Tibial nerve (tissue), 4 donors: ENCODE measurements at regions not wholly inside any gene's neighbourhood (a gene's known extent, or its start where the extent isn't known, plus 50 kb on each side); places are given as distances from the start of the nearest gene placed in this dataset.

Experiments
- DNase-seq, 2 donors: peaks; one replicate each; pipeline ENCODE4 v3.0.0-alpha.2; 2019; ENCODE audit warnings: low spot score in 2 of 2
- H3K27ac ChIP-seq, 4 donors: fragments of 200-600 bp; sonication (generic) in 3 of 4; one replicate each; pipeline ENCODE4 v1.5.1; 2017 to 2019; ENCODE audit warnings: mild to moderate bottlenecking in 1 of 4
- H3K27me3 ChIP-seq, 2 donors: fragments of 200-600 bp; sonication (generic) in 1 of 2; one replicate each; pipeline versions ENCODE4 v1.5.1 to v1.6.0; 2017 to 2019
- H3K36me3 ChIP-seq, 3 donors: fragments of 200-600 bp; sonication (generic); one replicate each; pipeline ENCODE4 v1.5.1; 2018 to 2019
- H3K4me1 ChIP-seq, 4 donors: fragments of 200-600 bp; sonication (generic) in 3 of 4; one replicate each; pipeline ENCODE4 v1.5.1; 2017 to 2019
- H3K4me3 ChIP-seq, 4 donors: fragments of 200-600 bp; sonication (generic) in 3 of 4; one replicate each; pipeline ENCODE4 v1.5.1; 2017 to 2019; ENCODE audit warnings: mild to moderate bottlenecking in 1 of 4, moderate library complexity in 1 of 4
- H3K9me3 ChIP-seq, 4 donors: fragments of 200-600 bp; sonication (generic) in 3 of 4; one replicate each; pipeline ENCODE4 v1.5.1; 2017 to 2019
- CTCF ChIP-seq, 5 experiments: fragments of 200-600 bp in 3 of 5; fragments of 450-650 bp in 2 of 5; sonication (generic) in 3 of 5; IDR thresholded peaks; one replicate each; pipeline ENCODE4 v1.5.1; 2016 to 2019; ENCODE audit warnings: antibody characterized with exemption in 5 of 5, mild to moderate bottlenecking in 3 of 5, moderate library complexity in 2 of 5
- EP300 ChIP-seq, 2 donors: sonication (generic); formaldehyde crosslinking; IDR thresholded peaks; one replicate each; pipeline ENCODE4 v1.6.1; 2017; ENCODE audit warnings: antibody characterized with exemption in 2 of 2, mild to moderate bottlenecking in 1 of 2
- POLR2A ChIP-seq, 2 donors: fragments of 450-650 bp; IDR thresholded peaks; one replicate each; pipeline ENCODE4 v1.6.1; 2017; ENCODE audit warnings: antibody characterized with exemption in 2 of 2, mild to moderate bottlenecking in 2 of 2, moderate library complexity in 2 of 2
- WGBS, 2 donors: methylation state at CpG; one replicate each; pipeline ENCODE4 v1.1.5; 2018; 5-methylcytosine and 5-hydroxymethylcytosine counted together

GRCh38 chr7:12801107-12801506 lies 113.7 kb downstream of the ARL4A start:
- H3K27me3 ChIP-seq = no peaks in the 10 kb centered on the region
- no peak overlapping the region for H3K27ac ChIP-seq
- H3K4me1 ChIP-seq = peaks cover 0 to 9% (median 3%) of the 10 kb centered on the region in 4 donors
- 75 to 90% methylated on average over 4 of the region's 4 CpGs for WGBS, 2 donors
- no peaks in the 10 kb centered on the region for H3K36me3 ChIP-seq
- no peak for DNase-seq
- H3K9me3 ChIP-seq = no peaks in the 10 kb centered on the region
- H3K4me3 ChIP-seq = no peak overlapping the region
- no peak for TF ChIP-seq POLR2A (IDR thresholded peaks at IDR 0.05)
- TF ChIP-seq CTCF (IDR thresholded peaks at IDR 0.05) = no peak
- TF ChIP-seq EP300 (IDR thresholded peaks at IDR 0.05) = no peak

DNA sequence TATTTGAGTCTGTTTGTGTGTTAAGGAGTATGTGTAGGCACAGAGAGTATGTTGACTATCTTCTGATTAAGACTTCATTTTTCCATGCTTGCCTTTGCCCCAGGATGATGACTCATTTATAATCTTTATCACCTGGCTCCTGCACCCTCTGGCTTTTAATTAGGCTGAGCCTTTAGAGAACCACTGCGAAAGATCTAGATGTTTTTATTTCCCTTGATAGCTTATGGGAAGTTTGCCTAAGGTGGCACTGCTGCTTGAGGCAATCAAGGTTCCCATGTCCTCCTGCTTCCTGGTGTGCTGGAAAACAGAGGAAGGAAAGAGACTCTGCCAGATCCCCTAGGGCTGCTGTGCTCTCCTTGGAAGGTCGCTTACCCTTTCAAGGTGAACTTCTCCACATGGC lies 114.6 kb downstream of the ARL4A start:
- TF ChIP-seq EP300 (IDR thresholded peaks at IDR 0.05) = no peak
- no peak for TF ChIP-seq POLR2A (IDR thresholded peaks at IDR 0.05)
- TF ChIP-seq CTCF (IDR thresholded peaks at IDR 0.05) = no peak
- peaks cover 0 to 9% (median 3%) of the 10 kb centered on the region in 4 donors for H3K4me1 ChIP-seq
- H3K27ac ChIP-seq = peak overlapping the region in 2 of 4 donors; percentile 1 to 40
- no peaks in the 10 kb centered on the region for H3K36me3 ChIP-seq
- no peak for DNase-seq
- no peak overlapping the region for H3K4me3 ChIP-seq
- no peaks in the 10 kb centered on the region for H3K27me3 ChIP-seq
- 71 to 73% methylated on average over 2 of the region's 2 CpGs for WGBS, 2 donors
- no peaks in the 10 kb centered on the region for H3K9me3 ChIP-seq

GRCh38 chr7:12803542-12803941 lies 116.1 kb downstream of the ARL4A start:
- Histone ChIP-seq H3K27me3 (no peaks in the 10 kb centered on the region), H3K4me3 (no peak overlapping the region), H3K27ac (no peak overlapping the region), H3K9me3 (no peaks in the 10 kb centered on the region), H3K4me1 (peaks cover 0 to 9% (median 3%) of the 10 kb centered on the region in 4 donors), H3K36me3 (no peaks in the 10 kb centered on the region)
- DNase-seq = no peak
- TF ChIP-seq CTCF (IDR thresholded peaks at IDR 0.05) = no peak
- no peak for TF ChIP-seq POLR2A (IDR thresholded peaks at IDR 0.05)
- TF ChIP-seq EP300 (IDR thresholded peaks at IDR 0.05) = no peak
- 84 to 86% methylated on average over 7 of the region's 7 CpGs for WGBS, 2 donors

- Histone ChIP-seq H3K27ac (no peak overlapping the region), H3K36me3 (no peaks in the 10 kb centered on the region), H3K27me3 (no peaks in the 10 kb centered on the region), H3K4me3 (no peak overlapping the region), H3K9me3 (no peaks in the 10 kb centered on the region), H3K4me1 (peaks cover 0 to 9% (median 2%) of the 10 kb centered on the region in 4 donors)
- TF ChIP-seq CTCF (IDR thresholded peaks at IDR 0.05) = no peak
- no peak for TF ChIP-seq EP300 (IDR thresholded peaks at IDR 0.05)
- TF ChIP-seq POLR2A (IDR thresholded peaks at IDR 0.05) = no peak
- no peak for DNase-seq
- 67 to 100% methylated on average over 1 of the region's 1 CpG for WGBS, 2 donors
These were observed 118.1 kb downstream of the ARL4A start for GRCh38 chr7:12805518-12805928.

DNA sequence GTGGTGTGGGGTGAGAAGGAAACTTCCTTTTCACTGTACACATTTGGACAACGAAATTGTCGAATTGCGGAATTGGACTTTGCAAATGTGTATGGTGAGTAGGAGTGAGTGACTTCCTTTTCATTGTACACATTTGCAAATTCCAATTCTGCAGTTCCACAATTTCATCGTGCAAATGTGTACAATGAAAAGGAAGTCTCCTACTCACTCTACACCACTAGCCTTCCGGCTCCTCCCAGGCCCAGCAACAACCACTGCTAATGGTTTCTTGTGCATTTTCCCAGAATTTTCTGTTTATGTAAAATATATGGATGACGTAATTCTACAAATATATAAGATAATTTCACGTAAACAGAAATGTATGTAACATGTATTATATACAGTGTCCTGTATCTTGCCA lies 118.5 kb downstream of the ARL4A start:
- DNase-seq = no peak
- TF ChIP-seq CTCF (IDR thresholded peaks at IDR 0.05) = no peak
- TF ChIP-seq EP300 (IDR thresholded peaks at IDR 0.05) = no peak
- TF ChIP-seq POLR2A (IDR thresholded peaks at IDR 0.05) = no peak
- Histone ChIP-seq H3K4me3 (no peak overlapping the region), H3K36me3 (no peaks in the 10 kb centered on the region), H3K27ac (no peak overlapping the region), H3K27me3 (no peaks in the 10 kb centered on the region), H3K4me1 (peaks cover 0 to 9% (median 0%) of the 10 kb centered on the region in 4 donors), H3K9me3 (no peaks in the 10 kb centered on the region)
- WGBS, 2 donors = 65 to 75% methylated on average over 7 of the region's 7 CpGs
